Motor neuron (in vitro differentiated cells): ENCODE measurements at regions not wholly inside any gene's neighbourhood (a gene's known extent, or its start where the extent isn't known, plus 50 kb on each side); places are given as distances from the start of the nearest gene placed in this dataset.
"Not testable (repeated sequence)": the region's sequence is repeated elsewhere in the genome, so short reads cannot be mapped to it uniquely, and the experiment has no call there.

Experiments
- ATAC-seq, 8 experiments: fragments of 200-7000 bp; cut with Tn5 transposase; replicated peaks in 6 of 8; 2 replicates each; pipeline ENCODE4 v1.8.0; 2021; ENCODE audit warnings: mild to moderate bottlenecking in 8 of 8, moderate library complexity in 8 of 8
- H3K27ac ChIP-seq, 2 donors: fragments of 250-450 bp; sonication (Bioruptor Pico); 2 replicates each; pipeline ENCODE4 v1.9.0; 2021; ENCODE audit warnings: antibody characterized with exemption in 2 of 2, mild to moderate bottlenecking in 2 of 2, moderate library complexity in 1 of 2
- H3K4me1 ChIP-seq, 2 donors: fragments of 250-450 bp; sonication (Bioruptor Pico); replicated peaks in 1 of 2; 2 replicates each; pipeline ENCODE4 v1.6.1; 2021; ENCODE audit warnings: antibody characterized with exemption in 2 of 2, mild to moderate bottlenecking in 2 of 2, moderate library complexity in 1 of 2
- H3K4me3 ChIP-seq, 5 donors: fragments of 250-450 bp; sonication (Bioruptor Pico); 2 replicates each; pipeline ENCODE4 v1.9.0; 2021; ENCODE audit warnings: antibody characterized with exemption in 5 of 5, mild to moderate bottlenecking in 5 of 5, moderate library complexity in 4 of 5
- WGBS, 10 experiments: fragments of 450-650 bp; shearing (Covaris generic); methylation state at CpG; one replicate each; pipeline ENCODE4 v1.0.0; 2022; 5-methylcytosine and 5-hydroxymethylcytosine counted together
- in situ Hi-C, 9 experiments: fragments of 400-800 bp; cut with MboI; loops; one replicate each; pipeline ENCODE4 v1.15.0; 2021; ENCODE audit warnings: low sequenced_read_pairs in 9 of 9, low pct_unique_long_range_greater_than_20kb in 2 of 9; ENCODE audit not compliant: unreplicated experiment in 9 of 9

GRCh38 chr5:166708291-166708690 is 1583.2 kb upstream of the WWC1 start:
- in situ Hi-C loops, result no loop called here
- H3K27ac ChIP-seq, result no peak overlapping the region
- 0 to 100% (median 80%) methylated on average over 1 to 2 of the region's 3 CpGs; no CpG with 5 or more reads in 2 of the 10 experiments for WGBS, 10 experiments
- no peak overlapping the region for H3K4me3 ChIP-seq
- ATAC-seq, result no peak
- H3K4me1 ChIP-seq, result peaks cover 0 to 5% of the 10 kb centered on the region in 2 donors

- Histone ChIP-seq H3K4me1 (peaks cover 0 to 5% of the 10 kb centered on the region in 2 donors), H3K4me3 (no peak overlapping the region), H3K27ac (no peak overlapping the region)
- ATAC-seq, result no peak
- in situ Hi-C loops, result no loop called here
- WGBS, 10 experiments, result 29 to 100% (median 75%) methylated on average over 1 of the region's 1 CpG; no CpG with 5 or more reads in 4 of the 10 experiments
These were observed 1581.8 kb upstream of the WWC1 start for GRCh38 chr5:166709691-166710090.

- 0 to 100% (median 62%) methylated on average over 1 to 2 of the region's 2 CpGs; no CpG with 5 or more reads in 2 of the 10 experiments for WGBS, 10 experiments
These were observed 1581.2 kb upstream of the WWC1 start for GRCh38 chr5:166710271-166710670.

GRCh38 chr5:166712447-166713185 is 1578.8 kb upstream of the WWC1 start:
- Histone ChIP-seq H3K4me3 (no peak overlapping the region), H3K4me1 (peaks cover 0 to 5% of the 10 kb centered on the region in 2 donors), H3K27ac (no peak overlapping the region)
- no peak for ATAC-seq
- in situ Hi-C loops, result no loop called here
- 0 to 29% (median 0%) methylated on average over 1 of the region's 1 CpG; no CpG with 5 or more reads in 2 of the 10 experiments for WGBS, 10 experiments

More at GRCh38 chr5:166710271-166710670, 1581.2 kb upstream of the WWC1 start:
- Histone ChIP-seq H3K27ac (no peak overlapping the region), H3K4me1 (peaks cover 0 to 5% of the 10 kb centered on the region in 2 donors), H3K4me3 (no peak overlapping the region)
- ATAC-seq, result no peak
- in situ Hi-C loops, result no loop called here

- peaks cover 0 to 5% of the 10 kb centered on the region in 2 donors for H3K4me1 ChIP-seq
- ATAC-seq, result peak in 2 of 8 experiments; percentile 43 to 51
- H3K27ac ChIP-seq, result no peak overlapping the region
- WGBS, 10 experiments, result 0 to 100% (median 68%) methylated on average over 1 to 7 of the region's 8 CpGs
- in situ Hi-C loops, result no loop called here
- no peak overlapping the region for H3K4me3 ChIP-seq
These were observed 1578.2 kb upstream of the WWC1 start for GRCh38 chr5:166713295-166713694.

GRCh38 chr5:166716856-166717492 is 1574.5 kb upstream of the WWC1 start:
- H3K4me3 ChIP-seq, result no peak overlapping the region
- no peak for ATAC-seq
- in situ Hi-C loops, result no loop called here
- WGBS, 10 experiments, result 10 to 100% (median 72%) methylated on average over 2 to 5 of the region's 6 CpGs; no CpG with 5 or more reads in 3 of the 10 experiments
- H3K27ac ChIP-seq, result no peak overlapping the region
- H3K4me1 ChIP-seq, result peaks cover 0 to 5% of the 10 kb centered on the region in 2 donors

- WGBS, 10 experiments, result 0 to 100% (median 79%) methylated on average over 1 to 2 of the region's 2 CpGs
- in situ Hi-C loops, result no loop called here
- peaks cover 7 to 9% of the 10 kb centered on the region in 2 donors for H3K4me1 ChIP-seq
- no peak overlapping the region for H3K4me3 ChIP-seq
- ATAC-seq, result no peak
- H3K27ac ChIP-seq, result no peak overlapping the region
These were observed 1571.5 kb upstream of the WWC1 start for GRCh38 chr5:166719991-166720390.

GRCh38 chr5:166722939-166723338 is 1568.5 kb upstream of the WWC1 start:
- WGBS, 10 experiments, result 0 to 84% (median 75%) methylated on average over 2 of the region's 2 CpGs; no CpG with 5 or more reads in 1 of the 10 experiments
- in situ Hi-C loops, result no loop called here
- ATAC-seq, result peak in 5 of 8 experiments; percentile 53 to 97 (median 83)

GRCh38 chr5:166724284-166724683 is 1567.2 kb upstream of the WWC1 start:
- Histone ChIP-seq H3K4me1 (peaks cover 7 to 9% of the 10 kb centered on the region in 2 donors), H3K4me3 (no peak overlapping the region), H3K27ac (no peak overlapping the region)
- in situ Hi-C loops, result no loop called here
- ATAC-seq, result peak in 2 of 8 experiments; percentile 25 to 77
- 0 to 100% (median 82%) methylated on average over 2 to 5 of the region's 5 CpGs; no CpG with 5 or more reads in 2 of the 10 experiments for WGBS, 10 experiments

More at GRCh38 chr5:166722939-166723338, 1568.5 kb upstream of the WWC1 start:
- H3K27ac ChIP-seq, result no peak overlapping the region
- no peak overlapping the region for H3K4me3 ChIP-seq
- peaks cover 7 to 9% of the 10 kb centered on the region in 2 donors for H3K4me1 ChIP-seq

- ATAC-seq, result no peak
- peaks cover 7 to 9% of the 10 kb centered on the region in 2 donors for H3K4me1 ChIP-seq
- in situ Hi-C loops, result no loop called here
- 0 to 100% (median 80%) methylated on average over 1 of the region's 1 CpG; no CpG with 5 or more reads in 1 of the 10 experiments for WGBS, 10 experiments
- no peak overlapping the region for H3K27ac ChIP-seq
- H3K4me3 ChIP-seq, result no peak overlapping the region
These were observed 1565.9 kb upstream of the WWC1 start for GRCh38 chr5:166725593-166725992.

GRCh38 chr5:166726406-166726805 is 1565.0 kb upstream of the WWC1 start:
- Histone ChIP-seq H3K27ac (no peak overlapping the region), H3K4me3 (no peak overlapping the region), H3K4me1 (peaks cover 7 to 9% of the 10 kb centered on the region in 2 donors)
- in situ Hi-C loops, result no loop called here
- no peak for ATAC-seq
- 0 to 79% (median 50%) methylated on average over 1 of the region's 1 CpG; no CpG with 5 or more reads in 3 of the 10 experiments for WGBS, 10 experiments

GRCh38 chr5:166742951-166743350 is 1548.5 kb upstream of the WWC1 start:
- H3K27ac ChIP-seq, H3K4me3 ChIP-seq, H3K4me1 ChIP-seq, ATAC-seq, in situ Hi-C loops: not testable (repeated sequence)
- WGBS, 10 experiments, result 0 to 100% (median 46%) methylated on average over 1 to 3 of the region's 4 CpGs; no CpG with 5 or more reads in 4 of the 10 experiments

GRCh38 chr5:166746506-166746905 is 1544.9 kb upstream of the WWC1 start:
- Histone ChIP-seq H3K4me1 (no peaks in the 10 kb centered on the region), H3K27ac (no peak overlapping the region), H3K4me3 (no peak overlapping the region)
- WGBS, 10 experiments, result 60 to 100% (median 100%) methylated on average over 2 of the region's 2 CpGs; no CpG with 5 or more reads in 5 of the 10 experiments
- in situ Hi-C loops, result no loop called here
- no peak for ATAC-seq
